HG03139 (cell line): ENCODE measurements at regions not wholly inside any gene's neighbourhood (a gene's known extent, or its start where the extent isn't known, plus 50 kb on each side); places are given as distances from the start of the nearest gene placed in this dataset.
A peak's percentile ranks its signal among the peaks of the same experiment; 100 is the strongest.
"Not testable (repeated sequence)": the region's sequence is repeated elsewhere in the genome, so short reads cannot be mapped to it uniquely, and the experiment has no call there.

Experiments
- ATAC-seq: cut with Tn5 transposase; IDR thresholded peaks from one replicate; pipeline ENCODE4 v1.9.1; 2021; ENCODE audit not compliant: unreplicated experiment

GRCh38 chr5:163336074-163336473 lies 101.3 kb upstream of the CCNG1 start:
- ATAC-seq: not testable (repeated sequence)

- no peak for ATAC-seq
These were observed 98.2 kb upstream of the CCNG1 start for GRCh38 chr5:163339148-163339547.

GRCh38 chr5:163340378-163340777 lies 97.0 kb upstream of the CCNG1 start:
- ATAC-seq: not testable (repeated sequence)

GRCh38 chr5:163342306-163342705 lies 95.1 kb upstream of the CCNG1 start:
- ATAC-seq: no peak

GRCh38 chr5:163345216-163345615 lies 92.2 kb upstream of the CCNG1 start:
- ATAC-seq: no peak

- ATAC-seq: peak; percentile 79
These were observed 89.7 kb upstream of the CCNG1 start for GRCh38 chr5:163347671-163348070.

GRCh38 chr5:163350083-163350482 lies 87.3 kb upstream of the CCNG1 start:
- no peak for ATAC-seq

- ATAC-seq: no peak
These were observed 84.9 kb upstream of the CCNG1 start for GRCh38 chr5:163352531-163352930.

- not testable (repeated sequence) for ATAC-seq
These were observed 81.6 kb upstream of the CCNG1 start for GRCh38 chr5:163355811-163356210.

GRCh38 chr5:163357636-163358035 lies 79.8 kb upstream of the CCNG1 start:
- no peak for ATAC-seq

- no peak for ATAC-seq
These were observed 76.7 kb upstream of the CCNG1 start for GRCh38 chr5:163360656-163361055.

GRCh38 chr5:163361450-163361849 lies 75.9 kb upstream of the CCNG1 start:
- no peak for ATAC-seq

GRCh38 chr5:163362840-163363371 lies 74.5 kb upstream of the CCNG1 start:
- no peak for ATAC-seq

GRCh38 chr5:163363389-163363788 lies 74.0 kb upstream of the CCNG1 start:
- no peak for ATAC-seq

- no peak for ATAC-seq
These were observed 70.6 kb upstream of the CCNG1 start for GRCh38 chr5:163366757-163367156.

GRCh38 chr5:163369776-163370385 lies 67.5 kb upstream of the CCNG1 start:
- ATAC-seq: no peak

GRCh38 chr5:163373436-163374084 lies 63.8 kb upstream of the CCNG1 start:
- no peak for ATAC-seq

- no peak for ATAC-seq
These were observed 59.4 kb upstream of the CCNG1 start for GRCh38 chr5:163377982-163378381.

GRCh38 chr5:163379298-163380155 lies 57.9 kb upstream of the CCNG1 start:
- no peak for ATAC-seq

GRCh38 chr5:163381832-163382231 lies 55.6 kb upstream of the CCNG1 start:
- no peak for ATAC-seq

GRCh38 chr5:163383754-163384153 lies 53.6 kb upstream of the CCNG1 start:
- ATAC-seq: no peak

GRCh38 chr5:163384669-163385068 lies 52.7 kb upstream of the CCNG1 start:
- no peak for ATAC-seq
